ENCODE measurements at regions not wholly inside any gene's neighbourhood (a gene's known extent, or its start where the extent isn't known, plus 50 kb on each side); places are given as distances from the start of the nearest gene placed in this dataset.

GRCh38 chr3:118556983-118557382 is 477.7 kb downstream of the IGSF11 start:
- no peak for DNase-seq (ENCODE audit: low read depth)

GRCh38 chr3:118557513-118557912 is 477.1 kb downstream of the IGSF11 start:
- DNase-seq (ENCODE audit: low read depth): no peak

- DNase-seq (ENCODE audit: low read depth): no peak
These were observed 475.4 kb downstream of the IGSF11 start for GRCh38 chr3:118559286-118559685.

- no peak for DNase-seq (ENCODE audit: low read depth)
These were observed 469.8 kb downstream of the IGSF11 start for GRCh38 chr3:118564800-118565199.

- no peak for DNase-seq (ENCODE audit: low read depth)
These were observed 460.7 kb downstream of the IGSF11 start for GRCh38 chr3:118573912-118574311.

- no peak for DNase-seq (ENCODE audit: low read depth)
These were observed 457.4 kb downstream of the IGSF11 start for GRCh38 chr3:118577055-118577777.

GRCh38 chr3:118578559-118578958 is 456.1 kb downstream of the IGSF11 start:
- no peak for DNase-seq (ENCODE audit: low read depth)

GRCh38 chr3:118587037-118587741 is 447.5 kb downstream of the IGSF11 start:
- no peak for DNase-seq (ENCODE audit: low read depth)

- no peak for DNase-seq (ENCODE audit: low read depth)
These were observed 446.8 kb downstream of the IGSF11 start for GRCh38 chr3:118587847-118588246.

GRCh38 chr3:118593277-118593670 is 441.4 kb downstream of the IGSF11 start:
- DNase-seq (ENCODE audit: low read depth): no peak

GRCh38 chr3:118597184-118597583 is 437.5 kb downstream of the IGSF11 start:
- no peak for DNase-seq (ENCODE audit: low read depth)

GRCh38 chr3:118607915-118608820 is 426.5 kb downstream of the IGSF11 start:
- DNase-seq (ENCODE audit: low read depth): no peak

- DNase-seq (ENCODE audit: low read depth): no peak
These were observed 416.2 kb downstream of the IGSF11 start for GRCh38 chr3:118618247-118619040.

- no peak for DNase-seq (ENCODE audit: low read depth)
These were observed 408.2 kb downstream of the IGSF11 start for GRCh38 chr3:118626453-118626852.

- no peak for DNase-seq (ENCODE audit: low read depth)
These were observed 405.8 kb downstream of the IGSF11 start for GRCh38 chr3:118628704-118629341.

GRCh38 chr3:118629821-118630220 is 404.8 kb downstream of the IGSF11 start:
- no peak for DNase-seq (ENCODE audit: low read depth)

GRCh38 chr3:118635711-118636110 is 398.9 kb downstream of the IGSF11 start:
- DNase-seq (ENCODE audit: low read depth): no peak

- DNase-seq (ENCODE audit: low read depth): no peak
These were observed 397.8 kb downstream of the IGSF11 start for GRCh38 chr3:118636841-118637240.

- DNase-seq (ENCODE audit: low read depth): no peak
These were observed 396.8 kb downstream of the IGSF11 start for GRCh38 chr3:118637846-118638245.

- no peak for DNase-seq (ENCODE audit: low read depth)
These were observed 393.0 kb downstream of the IGSF11 start for GRCh38 chr3:118641608-118642007.

- DNase-seq (ENCODE audit: low read depth): no peak
These were observed 363.5 kb downstream of the IGSF11 start for GRCh38 chr3:118671192-118671591.

Measured in stimulated activated CD8-positive, alpha-beta memory T cell treated with anti-CD3 and anti-CD28 coated beads, Interleukin-12 subunit alpha, Interleukin-12 subunit beta, amount 100 ng/mL, for 1 hour (primary cell).